ENCODE measurements at regions not wholly inside any gene's neighbourhood (a gene's known extent, or its start where the extent isn't known, plus 50 kb on each side); places are given as distances from the start of the nearest gene placed in this dataset.

GRCh38 chr5:30638899-30639298, 554.6 kb upstream of the CDH6 start:
- TF ChIP-seq CTCF (IDR thresholded peaks at IDR 0.05; ENCODE audit: control extremely low read depth, extremely low read depth, low read depth, missing control alignments) = no peak
- ChIA-PET CTCF (no interaction called here), POLR2A (no interaction called here)
- no peak for DNase-seq (ENCODE audit: extremely low spot score)

- POLR2A ChIA-PET = no interaction called here
- no peak for DNase-seq (ENCODE audit: extremely low spot score)
- TF ChIP-seq CTCF (IDR thresholded peaks at IDR 0.05; ENCODE audit: control extremely low read depth, extremely low read depth, low read depth, missing control alignments) = no peak
- CTCF ChIA-PET = no interaction called here
Observed at GRCh38 chr5:30627945-30628344, 565.5 kb upstream of the CDH6 start.

- no peak for DNase-seq (ENCODE audit: extremely low spot score)
- ChIA-PET POLR2A (no interaction called here), CTCF (interaction anchor here (0.6 kb wide), 1 partner anchor 36 kb away, joined by 3 read pairs; no protein-coding TSS in a partner anchor)
- TF ChIP-seq CTCF (IDR thresholded peaks at IDR 0.05; ENCODE audit: control extremely low read depth, extremely low read depth, low read depth, missing control alignments) = no peak
Observed at GRCh38 chr5:30626557-30626956, 566.9 kb upstream of the CDH6 start.

- ChIA-PET POLR2A (no interaction called here), CTCF (interaction anchor here (1.1 to 1.6 kb wide), 3 partner anchors 8 to 13 kb away, joined by 3 to 4 read pairs (median 3); no protein-coding TSS in a partner anchor)
- no peak for TF ChIP-seq CTCF (IDR thresholded peaks at IDR 0.05; ENCODE audit: control extremely low read depth, extremely low read depth, low read depth, missing control alignments)
- DNase-seq (ENCODE audit: extremely low spot score) = no peak
Observed at GRCh38 chr5:30620481-30621085, 572.9 kb upstream of the CDH6 start.

- POLR2A ChIA-PET = no interaction called here
- TF ChIP-seq CTCF (IDR thresholded peaks at IDR 0.05; ENCODE audit: control extremely low read depth, extremely low read depth, low read depth, missing control alignments) = no peak
- CTCF ChIA-PET = interaction anchor here (1.4 to 1.6 kb wide), 2 partner anchors 12 to 19 kb away, joined by 4 read pairs; no protein-coding TSS in a partner anchor
- DNase-seq (ENCODE audit: extremely low spot score) = no peak
Observed at GRCh38 chr5:30608501-30608900, 585.0 kb upstream of the CDH6 start.

GRCh38 chr5:30607301-30607894, 586.1 kb upstream of the CDH6 start:
- DNase-seq (ENCODE audit: extremely low spot score) = no peak

More at GRCh38 chr5:30607301-30607894, 586.1 kb upstream of the CDH6 start:
- CTCF ChIA-PET = interaction anchor here (1.4 to 1.6 kb wide), 2 partner anchors 13 to 18 kb away, joined by 4 read pairs; no protein-coding TSS in a partner anchor
- TF ChIP-seq CTCF (IDR thresholded peaks at IDR 0.05; ENCODE audit: control extremely low read depth, extremely low read depth, low read depth, missing control alignments) = no peak
- POLR2A ChIA-PET = no interaction called here

Data from GM10248 (cell line).